Ascending aorta (tissue), 2 donors: ENCODE measurements at regions not wholly inside any gene's neighbourhood (a gene's known extent, or its start where the extent isn't known, plus 50 kb on each side); places are given as distances from the start of the nearest gene placed in this dataset.
"Not testable (repeated sequence)": the region's sequence is repeated elsewhere in the genome, so short reads cannot be mapped to it uniquely, and the experiment has no call there.

ENCODE experiments used
- DNase-seq, 2 donors: peaks; one replicate each; pipeline ENCODE4 v3.0.0-alpha.2; 2019; ENCODE audit warnings: low spot score in 2 of 2
- H3K27ac ChIP-seq, 2 donors: fragments of 200-600 bp; sonication (generic); one replicate each; pipeline ENCODE4 v1.5.1; 2016 to 2017; ENCODE audit warnings: mild to moderate bottlenecking in 1 of 2
- H3K27me3 ChIP-seq: fragments of 200-600 bp; sonication (generic); one replicate; pipeline ENCODE4 v1.5.1; 2017
- H3K36me3 ChIP-seq, 2 donors: fragments of 200-600 bp; sonication (generic); one replicate each; pipeline ENCODE4 v1.5.1; 2016
- H3K4me1 ChIP-seq, 2 donors: fragments of 200-600 bp; sonication (generic); one replicate each; pipeline ENCODE4 v1.5.1; 2016 to 2017; ENCODE audit warnings: mild to moderate bottlenecking in 1 of 2
- H3K4me3 ChIP-seq, 2 donors: fragments of 200-600 bp; sonication (generic); one replicate each; pipeline ENCODE4 v1.5.1; 2016 to 2017; ENCODE audit warnings: mild to moderate bottlenecking in 1 of 2
- H3K9me3 ChIP-seq, 2 donors: fragments of 200-600 bp; sonication (generic); one replicate each; pipeline ENCODE4 v1.5.1; 2016
- CTCF ChIP-seq, 3 experiments: fragments of 200-600 bp in 2 of 3; fragments of 450-650 bp in 1 of 3; sonication (generic) in 2 of 3; IDR thresholded peaks; one replicate each; pipeline ENCODE4 v1.5.1; 2016 to 2019; ENCODE audit warnings: antibody characterized with exemption in 3 of 3, mild to moderate bottlenecking in 1 of 3, moderate library complexity in 1 of 3
- intact Hi-C: fragments of 100-400 bp; cut with DNase I; formaldehyde crosslinking; loops from one replicate; pipeline ENCODE4 v1.15.1; 2023

GRCh38 chr2:52035391-52035790 lies 1003.5 kb upstream of the NRXN1 start:
- no peak overlapping the region for H3K4me3 ChIP-seq
- no peak for TF ChIP-seq CTCF (IDR thresholded peaks at IDR 0.05)
- no peaks in the 10 kb centered on the region for H3K27me3 ChIP-seq
- intact Hi-C loops: no loop called here
- H3K27ac ChIP-seq: no peak overlapping the region
- DNase-seq: no peak
- no peaks in the 10 kb centered on the region for H3K4me1 ChIP-seq
- H3K36me3 ChIP-seq: no peaks in the 10 kb centered on the region
- no peaks in the 10 kb centered on the region for H3K9me3 ChIP-seq

GRCh38 chr2:52034706-52035105 lies 1002.8 kb upstream of the NRXN1 start:
- no peak for TF ChIP-seq CTCF (IDR thresholded peaks at IDR 0.05)
- H3K36me3 ChIP-seq: no peaks in the 10 kb centered on the region
- H3K4me1 ChIP-seq: no peaks in the 10 kb centered on the region
- H3K9me3 ChIP-seq: no peaks in the 10 kb centered on the region
- DNase-seq: no peak
- no peak overlapping the region for H3K27ac ChIP-seq
- intact Hi-C loops: no loop called here
- H3K4me3 ChIP-seq: no peak overlapping the region
- no peaks in the 10 kb centered on the region for H3K27me3 ChIP-seq

- Histone ChIP-seq H3K27me3 (no peaks in the 10 kb centered on the region), H3K4me3 (no peak overlapping the region), H3K36me3 (no peaks in the 10 kb centered on the region), H3K9me3 (no peaks in the 10 kb centered on the region), H3K27ac (no peak overlapping the region), H3K4me1 (no peaks in the 10 kb centered on the region)
- TF ChIP-seq CTCF (IDR thresholded peaks at IDR 0.05): no peak
- no peak for DNase-seq
- intact Hi-C loops: no loop called here
Observed at GRCh38 chr2:52022006-52022405, 990.1 kb upstream of the NRXN1 start.

GRCh38 chr2:52017646-52018235 lies 985.8 kb upstream of the NRXN1 start:
- Histone ChIP-seq H3K9me3 (no peaks in the 10 kb centered on the region), H3K36me3 (no peaks in the 10 kb centered on the region), H3K27ac (no peak overlapping the region), H3K27me3 (no peaks in the 10 kb centered on the region), H3K4me1 (no peaks in the 10 kb centered on the region), H3K4me3 (no peak overlapping the region)
- TF ChIP-seq CTCF (IDR thresholded peaks at IDR 0.05): no peak
- intact Hi-C loops: no loop called here
- no peak for DNase-seq

- H3K27me3 ChIP-seq, intact Hi-C loops, H3K27ac ChIP-seq, H3K36me3 ChIP-seq, H3K4me3 ChIP-seq, H3K9me3 ChIP-seq, DNase-seq, H3K4me1 ChIP-seq: not testable (repeated sequence)
Observed at GRCh38 chr2:52006821-52007366, 975.0 kb upstream of the NRXN1 start.

GRCh38 chr2:52000151-52000855 lies 968.4 kb upstream of the NRXN1 start:
- Histone ChIP-seq H3K27me3 (no peaks in the 10 kb centered on the region), H3K9me3 (no peaks in the 10 kb centered on the region), H3K4me3 (no peak overlapping the region), H3K4me1 (peaks cover 0 to 4% of the 10 kb centered on the region in 2 donors), H3K36me3 (no peaks in the 10 kb centered on the region), H3K27ac (no peak overlapping the region)
- intact Hi-C loops: no loop called here
- no peak for DNase-seq
- TF ChIP-seq CTCF (IDR thresholded peaks at IDR 0.05): no peak
